ENCODE measurements at regions not wholly inside any gene's neighbourhood (a gene's known extent, or its start where the extent isn't known, plus 50 kb on each side); places are given as distances from the start of the nearest gene placed in this dataset.

GRCh38 chr12:128123096-128123495 is 143.9 kb upstream of the TMEM132C start:
- TF ChIP-seq, protein P1, sequence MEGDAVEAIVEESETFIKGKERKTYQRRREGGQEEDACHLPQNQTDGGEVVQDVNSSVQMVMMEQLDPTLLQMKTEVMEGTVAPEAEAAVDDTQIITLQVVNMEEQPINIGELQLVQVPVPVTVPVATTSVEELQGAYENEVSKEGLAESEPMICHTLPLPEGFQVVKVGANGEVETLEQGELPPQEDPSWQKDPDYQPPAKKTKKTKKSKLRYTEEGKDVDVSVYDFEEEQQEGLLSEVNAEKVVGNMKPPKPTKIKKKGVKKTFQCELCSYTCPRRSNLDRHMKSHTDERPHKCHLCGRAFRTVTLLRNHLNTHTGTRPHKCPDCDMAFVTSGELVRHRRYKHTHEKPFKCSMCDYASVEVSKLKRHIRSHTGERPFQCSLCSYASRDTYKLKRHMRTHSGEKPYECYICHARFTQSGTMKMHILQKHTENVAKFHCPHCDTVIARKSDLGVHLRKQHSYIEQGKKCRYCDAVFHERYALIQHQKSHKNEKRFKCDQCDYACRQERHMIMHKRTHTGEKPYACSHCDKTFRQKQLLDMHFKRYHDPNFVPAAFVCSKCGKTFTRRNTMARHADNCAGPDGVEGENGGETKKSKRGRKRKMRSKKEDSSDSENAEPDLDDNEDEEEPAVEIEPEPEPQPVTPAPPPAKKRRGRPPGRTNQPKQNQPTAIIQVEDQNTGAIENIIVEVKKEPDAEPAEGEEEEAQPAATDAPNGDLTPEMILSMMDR (IDR thresholded peaks at IDR 0.05; ENCODE audit: low read depth, low read length) = no peak
- TF ChIP-seq POLR2A (IDR thresholded peaks at IDR 0.05; ENCODE audit: extremely low read depth, insufficient read length) (no peak), MAX (IDR thresholded peaks at IDR 0.05; ENCODE audit: low read depth, low read length) (no peak), MYC (IDR thresholded peaks at IDR 0.05; ENCODE audit: low read depth, low read length) (no peak)
